Panc1 (cell line): ENCODE measurements at regions not wholly inside any gene's neighbourhood (a gene's known extent, or its start where the extent isn't known, plus 50 kb on each side); places are given as distances from the start of the nearest gene placed in this dataset.

Experiments
- ATAC-seq: fragments of 200-7000 bp; cut with Tn5 transposase; 2 replicates; pipeline ENCODE4 v1.9.1; 2020; ENCODE audit warnings: mild to moderate bottlenecking, moderate library complexity
- BruUV-seq: library from RNA; stranded (reverse); fragments of 400-500 nt; replicated peaks from 2 replicates; lab custom pipeline; 2021; lab: Mats Ljungman, UMichigan
- CTCF ChIA-PET: fragments of 300-600 bp; sonication (Branson Sonifier 250); formaldehyde crosslinking; loops from one replicate; lab custom pipeline; 2022; ENCODE audit warnings: antibody characterized with exemption; lab: Charles Lee
- POLR2A ChIA-PET: fragments of 300-600 bp; sonication (Branson Sonifier 250); formaldehyde crosslinking; loops from one replicate; lab custom pipeline; 2022; ENCODE audit warnings: antibody characterized with exemption; lab: Charles Lee
- DNase-seq: peaks from one replicate; pipeline ENCODE4 v3.0.0-alpha.2; 2010; ENCODE audit warnings: low read depth, low spot score
- H3K27ac ChIP-seq: 2 replicates; pipeline ENCODE4 v1.5.1; 2011; ENCODE audit warnings: mild to moderate bottlenecking, low read length, inconsistent platforms
- H3K27me3 ChIP-seq: fragments of 200-500 bp; sonication (Bioruptor generic); 2 replicates; pipeline ENCODE4 v1.6.0; 2014; ENCODE audit warnings: low read length, inconsistent platforms; ENCODE audit not compliant: control insufficient read depth, insufficient read depth
- H3K36me3 ChIP-seq: fragments of 200-500 bp; sonication (Bioruptor generic); 2 replicates; pipeline ENCODE4 v1.5.1; 2014; ENCODE audit warnings: inconsistent platforms, mild to moderate bottlenecking, low read length, moderate library complexity; ENCODE audit not compliant: control insufficient read depth, insufficient read depth
- H3K4me1 ChIP-seq: 2 replicates; pipeline ENCODE4 v1.5.1; 2011; ENCODE audit warnings: inconsistent platforms, mild to moderate bottlenecking, low read length, moderate library complexity; ENCODE audit not compliant: control insufficient read depth, insufficient read depth
- H3K4me3 ChIP-seq, 2 experiments: 2 replicates each; pipeline ENCODE4 v1.5.1; 2011 to 2012; ENCODE audit warnings: low read depth in 2 of 2, low read length in 2 of 2, mild to moderate bottlenecking in 2 of 2, inconsistent platforms in 1 of 2, moderate library complexity in 1 of 2
- H3K9me3 ChIP-seq: fragments of 200-500 bp; sonication (Bioruptor generic); 2 replicates; pipeline ENCODE4 v1.5.1; 2014; ENCODE audit warnings: low read depth, mild to moderate bottlenecking, inconsistent platforms, low read length, moderate library complexity; ENCODE audit not compliant: control insufficient read depth, insufficient read depth
- CTCF ChIP-seq: fragments of 450-650 bp; IDR thresholded peaks from 2 replicates; pipeline ENCODE4 v1.5.1; 2017; ENCODE audit warnings: mild to moderate bottlenecking
- POLR2AphosphoS5 ChIP-seq: IDR thresholded peaks from 2 replicates; pipeline ENCODE4 v1.6.1; 2012; ENCODE audit warnings: mild to moderate bottlenecking, low read depth, low read length, moderate library complexity
- SIN3A ChIP-seq: IDR thresholded peaks from 2 replicates; pipeline ENCODE4 v1.6.1; 2012; ENCODE audit warnings: low read depth, mild to moderate bottlenecking, low read length, moderate library complexity, borderline replicate concordance; ENCODE audit not compliant: insufficient read depth
- TCF7L2 ChIP-seq: IDR thresholded peaks from 2 replicates; pipeline ENCODE4 v1.6.1; 2011; ENCODE audit warnings: mild to moderate bottlenecking, low read depth, low read length, inconsistent platforms
- in situ Hi-C: cut with HindIII; loops from 2 replicates; pipeline ENCODE4 v1.10.0; 2016; ENCODE audit warnings: low sequenced_read_pairs, low pct_unique_long_range_greater_than_20kb
- intact Hi-C: fragments of 100-400 bp; cut with micrococcal nuclease; formaldehyde crosslinking; loops from one replicate; pipeline ENCODE4 v1.10.0; 2022; ENCODE audit not compliant: unreplicated experiment
- TF ChIP-seq, protein P1 (sequence below), 2 experiments: IDR thresholded peaks; 2 replicates each; pipeline ENCODE4 v1.6.1; 2011 to 2012; ENCODE audit warnings: low read depth in 2 of 2, control low read depth in 1 of 2, low read length in 1 of 2, mild to moderate bottlenecking in 1 of 2, moderate library complexity in 1 of 2; ENCODE audit not compliant: insufficient read depth in 1 of 2

- no peak overlapping the region for H3K4me3 ChIP-seq
- H3K36me3 ChIP-seq: no peaks in the 10 kb centered on the region
- no peaks in the 10 kb centered on the region for H3K27me3 ChIP-seq
- in situ Hi-C loops (no loop called here), intact Hi-C loops (no loop called here)
- BruUV-seq: no TSS peak
- H3K27ac ChIP-seq: no peak overlapping the region; the same call in 1 of the 2 replicates
- no peaks in the 10 kb centered on the region for H3K9me3 ChIP-seq
- DNase-seq: no peak
- TF ChIP-seq, protein P1, sequence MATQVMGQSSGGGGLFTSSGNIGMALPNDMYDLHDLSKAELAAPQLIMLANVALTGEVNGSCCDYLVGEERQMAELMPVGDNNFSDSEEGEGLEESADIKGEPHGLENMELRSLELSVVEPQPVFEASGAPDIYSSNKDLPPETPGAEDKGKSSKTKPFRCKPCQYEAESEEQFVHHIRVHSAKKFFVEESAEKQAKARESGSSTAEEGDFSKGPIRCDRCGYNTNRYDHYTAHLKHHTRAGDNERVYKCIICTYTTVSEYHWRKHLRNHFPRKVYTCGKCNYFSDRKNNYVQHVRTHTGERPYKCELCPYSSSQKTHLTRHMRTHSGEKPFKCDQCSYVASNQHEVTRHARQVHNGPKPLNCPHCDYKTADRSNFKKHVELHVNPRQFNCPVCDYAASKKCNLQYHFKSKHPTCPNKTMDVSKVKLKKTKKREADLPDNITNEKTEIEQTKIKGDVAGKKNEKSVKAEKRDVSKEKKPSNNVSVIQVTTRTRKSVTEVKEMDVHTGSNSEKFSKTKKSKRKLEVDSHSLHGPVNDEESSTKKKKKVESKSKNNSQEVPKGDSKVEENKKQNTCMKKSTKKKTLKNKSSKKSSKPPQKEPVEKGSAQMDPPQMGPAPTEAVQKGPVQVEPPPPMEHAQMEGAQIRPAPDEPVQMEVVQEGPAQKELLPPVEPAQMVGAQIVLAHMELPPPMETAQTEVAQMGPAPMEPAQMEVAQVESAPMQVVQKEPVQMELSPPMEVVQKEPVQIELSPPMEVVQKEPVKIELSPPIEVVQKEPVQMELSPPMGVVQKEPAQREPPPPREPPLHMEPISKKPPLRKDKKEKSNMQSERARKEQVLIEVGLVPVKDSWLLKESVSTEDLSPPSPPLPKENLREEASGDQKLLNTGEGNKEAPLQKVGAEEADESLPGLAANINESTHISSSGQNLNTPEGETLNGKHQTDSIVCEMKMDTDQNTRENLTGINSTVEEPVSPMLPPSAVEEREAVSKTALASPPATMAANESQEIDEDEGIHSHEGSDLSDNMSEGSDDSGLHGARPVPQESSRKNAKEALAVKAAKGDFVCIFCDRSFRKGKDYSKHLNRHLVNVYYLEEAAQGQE (IDR thresholded peaks at IDR 0.05; ENCODE audit: insufficient read depth in 1 of 2, low read depth in 2 of 2, low read length in 1 of 2): no peak
- no peak for TF ChIP-seq CTCF
- TF ChIP-seq POLR2AphosphoS5: no peak
- no peak for TF ChIP-seq SIN3A
- TF ChIP-seq TCF7L2: no peak
- no peak for ATAC-seq
- ChIA-PET POLR2A (no interaction called here), CTCF (interaction anchor here (0.6 to 0.7 kb wide), 3 partner anchors 10 to 122 kb away, joined by 4 to 7 read pairs (median 5); no protein-coding TSS in a partner anchor)
- no peaks in the 10 kb centered on the region; the same call in 1 of the 2 replicates for H3K4me1 ChIP-seq
Observed at GRCh38 chr12:43097471-43097870, 454.5 kb downstream of the ADAMTS20 start.

GRCh38 chr12:43095669-43096280 lies 456.2 kb downstream of the ADAMTS20 start:
- Histone ChIP-seq H3K9me3 (no peaks in the 10 kb centered on the region), H3K27me3 (no peaks in the 10 kb centered on the region), H3K27ac (no peak overlapping the region), H3K4me3 (no peak overlapping the region), H3K4me1 (no peaks in the 10 kb centered on the region; the same call in 1 of the 2 replicates), H3K36me3 (no peaks in the 10 kb centered on the region)
- DNase-seq: no peak
- in situ Hi-C loops: no loop called here
- intact Hi-C loops: no loop called here
- ChIA-PET POLR2A (no interaction called here), CTCF (no interaction called here)
- no TSS peak for BruUV-seq
- TF ChIP-seq, protein P1 (IDR thresholded peaks at IDR 0.05; ENCODE audit: insufficient read depth in 1 of 2, low read depth in 2 of 2, low read length in 1 of 2): no peak
- no peak for TF ChIP-seq SIN3A
- no peak for TF ChIP-seq CTCF
- no peak for TF ChIP-seq POLR2AphosphoS5
- TF ChIP-seq TCF7L2: no peak
- no peak for ATAC-seq
